ENCODE measurements at regions not wholly inside any gene's neighbourhood (a gene's known extent, or its start where the extent isn't known, plus 50 kb on each side); places are given as distances from the start of the nearest gene placed in this dataset.
"Not testable (repeated sequence)": the region's sequence is repeated elsewhere in the genome, so short reads cannot be mapped to it uniquely, and the experiment has no call there.

GRCh38 chr12:5102261-5102789 is 58.6 kb downstream of the KCNA5 start:
- no peak for TF ChIP-seq CTCF (IDR thresholded peaks at IDR 0.05; ENCODE audit: unreplicated experiment)
- no peak for DNase-seq (ENCODE audit: low spot score)
- Mint-ChIP-seq H3K4me1 (ENCODE audit: unreplicated experiment) (no peaks in the 10 kb centered on the region), H3K36me3 (ENCODE audit: low read depth, unreplicated experiment) (no peaks in the 10 kb centered on the region), H3K4me3 (ENCODE audit: unreplicated experiment) (no peak overlapping the region), H3K27me3 (ENCODE audit: unreplicated experiment) (no peaks in the 10 kb centered on the region), H3K9me3 (ENCODE audit: unreplicated experiment) (no peaks in the 10 kb centered on the region), H3K27ac (ENCODE audit: unreplicated experiment) (no peak overlapping the region)

- H3K9me3 Mint-ChIP-seq (ENCODE audit: unreplicated experiment), result no peaks in the 10 kb centered on the region
- H3K27ac Mint-ChIP-seq (ENCODE audit: unreplicated experiment), result no peak overlapping the region
- no peaks in the 10 kb centered on the region for H3K27me3 Mint-ChIP-seq (ENCODE audit: unreplicated experiment)
- no peak overlapping the region for H3K4me3 Mint-ChIP-seq (ENCODE audit: unreplicated experiment)
- no peak for DNase-seq (ENCODE audit: low spot score)
- H3K4me1 Mint-ChIP-seq (ENCODE audit: unreplicated experiment), result no peaks in the 10 kb centered on the region
- no peak for TF ChIP-seq CTCF (IDR thresholded peaks at IDR 0.05; ENCODE audit: unreplicated experiment)
- no peaks in the 10 kb centered on the region for H3K36me3 Mint-ChIP-seq (ENCODE audit: low read depth, unreplicated experiment)
Measured at GRCh38 chr12:5102806-5103205, 59.1 kb downstream of the KCNA5 start.

GRCh38 chr12:5110345-5110744 is 66.7 kb downstream of the KCNA5 start:
- H3K9me3 Mint-ChIP-seq (ENCODE audit: unreplicated experiment), result no peaks in the 10 kb centered on the region
- peaks cover 6% of the 10 kb centered on the region for H3K4me1 Mint-ChIP-seq (ENCODE audit: unreplicated experiment)
- no peak overlapping the region for H3K27ac Mint-ChIP-seq (ENCODE audit: unreplicated experiment)
- no peaks in the 10 kb centered on the region for H3K36me3 Mint-ChIP-seq (ENCODE audit: low read depth, unreplicated experiment)
- TF ChIP-seq CTCF (IDR thresholded peaks at IDR 0.05; ENCODE audit: unreplicated experiment), result no peak
- peaks cover 1% of the 10 kb centered on the region for H3K27me3 Mint-ChIP-seq (ENCODE audit: unreplicated experiment)
- H3K4me3 Mint-ChIP-seq (ENCODE audit: unreplicated experiment), result no peak overlapping the region
- no peak for DNase-seq (ENCODE audit: low spot score)

GRCh38 chr12:5114436-5114835 is 70.8 kb downstream of the KCNA5 start:
- H3K27me3 Mint-ChIP-seq (ENCODE audit: unreplicated experiment), result peaks cover 1% of the 10 kb centered on the region
- H3K4me3 Mint-ChIP-seq (ENCODE audit: unreplicated experiment), result no peak overlapping the region
- no peaks in the 10 kb centered on the region for H3K9me3 Mint-ChIP-seq (ENCODE audit: unreplicated experiment)
- H3K27ac Mint-ChIP-seq (ENCODE audit: unreplicated experiment), result no peak overlapping the region
- H3K36me3 Mint-ChIP-seq (ENCODE audit: low read depth, unreplicated experiment), result no peaks in the 10 kb centered on the region
- no peak for TF ChIP-seq CTCF (IDR thresholded peaks at IDR 0.05; ENCODE audit: unreplicated experiment)
- H3K4me1 Mint-ChIP-seq (ENCODE audit: unreplicated experiment), result peaks cover 7% of the 10 kb centered on the region
- DNase-seq (ENCODE audit: low spot score), result no peak

- not testable (repeated sequence) for H3K36me3 Mint-ChIP-seq (ENCODE audit: low read depth, unreplicated experiment); H3K9me3 Mint-ChIP-seq (ENCODE audit: unreplicated experiment); H3K4me1 Mint-ChIP-seq (ENCODE audit: unreplicated experiment); H3K27ac Mint-ChIP-seq (ENCODE audit: unreplicated experiment); H3K27me3 Mint-ChIP-seq (ENCODE audit: unreplicated experiment); H3K4me3 Mint-ChIP-seq (ENCODE audit: unreplicated experiment)
- DNase-seq (ENCODE audit: low spot score), result peak; percentile 10
Measured at GRCh38 chr12:5121784-5122183, 78.1 kb downstream of the KCNA5 start.

GRCh38 chr12:5122256-5122831 is 78.7 kb downstream of the KCNA5 start:
- H3K9me3 Mint-ChIP-seq (ENCODE audit: unreplicated experiment); H3K36me3 Mint-ChIP-seq (ENCODE audit: low read depth, unreplicated experiment); H3K27me3 Mint-ChIP-seq (ENCODE audit: unreplicated experiment); H3K27ac Mint-ChIP-seq (ENCODE audit: unreplicated experiment); DNase-seq (ENCODE audit: low spot score); H3K4me1 Mint-ChIP-seq (ENCODE audit: unreplicated experiment): not testable (repeated sequence)
- H3K4me3 Mint-ChIP-seq (ENCODE audit: unreplicated experiment), result peak overlapping the region; percentile 82
